Stomach (tissue), 8 donors: ENCODE measurements at regions not wholly inside any gene's neighbourhood (a gene's known extent, or its start where the extent isn't known, plus 50 kb on each side); places are given as distances from the start of the nearest gene placed in this dataset.

Experiments
- DNase-seq, 2 donors: peaks; one replicate each; pipeline versions ENCODE4 v3.0.0 to v3.0.0-alpha.2; 2013 to 2019
- H3K27ac ChIP-seq, 5 donors: fragments of 200-600 bp in 4 of 5; sonication (generic) in 4 of 5; one replicate each; pipeline ENCODE4 v1.5.1; 2013 to 2019; ENCODE audit warnings: mild to moderate bottlenecking in 1 of 5, moderate library complexity in 1 of 5
- H3K27me3 ChIP-seq, 3 donors: fragments of 200-600 bp; sonication (generic); one replicate each; pipeline ENCODE4 v1.5.1; 2017 to 2019; ENCODE audit warnings: mixed run types in 1 of 3
- H3K36me3 ChIP-seq, 4 donors: fragments of 200-600 bp; sonication (generic); 1 replicate in 3 of 4; 2 replicates in 1 of 4; pipeline ENCODE4 v1.5.1; 2016 to 2019
- H3K4me1 ChIP-seq, 4 donors: fragments of 200-600 bp; sonication (generic); one replicate each; pipeline ENCODE4 v1.5.1; 2016 to 2019
- H3K4me3 ChIP-seq, 4 donors: fragments of 200-600 bp; sonication (generic) in 3 of 4; one replicate each; pipeline ENCODE4 v1.5.1; 2016 to 2019; ENCODE audit warnings: mild to moderate bottlenecking in 1 of 4
- H3K9me3 ChIP-seq, 4 donors: fragments of 200-600 bp; sonication (generic); one replicate each; pipeline ENCODE4 v1.5.1; 2016 to 2019
- CTCF ChIP-seq, 7 experiments: fragments of 450-650 bp in 4 of 7; fragments of 200-600 bp in 3 of 7; sonication (generic) in 3 of 7; IDR thresholded peaks; one replicate each; pipeline ENCODE4 v1.5.1; 2016 to 2019; ENCODE audit warnings: antibody characterized with exemption in 7 of 7, control low read depth in 2 of 7, mild to moderate bottlenecking in 1 of 7
- EP300 ChIP-seq: sonication (generic); formaldehyde crosslinking; IDR thresholded peaks from one replicate; pipeline ENCODE4 v1.6.1; 2017; ENCODE audit warnings: antibody characterized with exemption
- POLR2A ChIP-seq, 4 donors: fragments of 450-650 bp; IDR thresholded peaks; one replicate each; pipeline ENCODE4 v1.6.1; 2016; ENCODE audit warnings: antibody characterized with exemption in 4 of 4, control low read depth in 2 of 4, mild to moderate bottlenecking in 1 of 4, moderate library complexity in 1 of 4
- POLR2AphosphoS5 ChIP-seq, 3 donors: sonication (generic); formaldehyde crosslinking; IDR thresholded peaks; one replicate each; pipeline ENCODE4 v1.6.1; 2016; ENCODE audit warnings: antibody characterized with exemption in 3 of 3
- WGBS, 5 donors: extraction: QIAGEN DNeasy Blood & Tissue Kit in 3 of 5; methylation state at CpG; one replicate each; pipeline versions ENCODE4 v1.1.5 to v1.1.7; 2013 to 2018; 5-methylcytosine and 5-hydroxymethylcytosine counted together
- intact Hi-C: fragments of 100-400 bp; cut with DNase I; formaldehyde crosslinking; loops from one replicate; pipeline ENCODE4 v1.15.1; 2023; ENCODE audit warnings: low total_unique reads
- donor health status: healthy with polysubstance abuse.
- donor health status: Bipolar disorder and iron deficiency.
- donor health status: healthy.

DNA sequence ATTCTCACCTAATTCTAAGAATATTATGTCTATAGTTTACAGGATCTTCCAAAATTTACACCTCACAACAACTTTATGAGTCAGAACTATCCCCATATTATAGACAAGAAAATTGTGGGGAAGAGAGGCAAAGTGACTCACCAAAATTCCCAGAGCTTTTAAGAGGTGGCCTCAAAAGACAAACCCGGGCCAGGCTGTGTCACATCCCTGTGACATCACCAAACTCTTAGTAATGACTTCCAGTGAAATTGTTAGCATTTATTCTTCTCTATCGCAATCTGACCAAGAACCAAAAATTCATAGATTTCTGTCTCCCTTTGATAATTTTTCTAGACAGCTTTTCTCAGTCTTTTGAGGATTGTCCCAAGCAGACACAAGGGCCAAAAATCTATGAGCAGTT is 134.3 kb downstream of the SNX19 start:
- H3K36me3 ChIP-seq: no peaks in the 10 kb centered on the region
- no peaks in the 10 kb centered on the region for H3K9me3 ChIP-seq
- DNase-seq: no peak
- peaks cover 0 to 12% (median 6%) of the 10 kb centered on the region in 4 donors for H3K4me1 ChIP-seq
- H3K27me3 ChIP-seq: no peaks in the 10 kb centered on the region
- intact Hi-C loops: no loop called here
- TF ChIP-seq POLR2AphosphoS5 (IDR thresholded peaks at IDR 0.05) (no peak), EP300 (no peak), CTCF (IDR thresholded peaks at IDR 0.05) (no peak), POLR2A (IDR thresholded peaks at IDR 0.05) (no peak)
- peak overlapping the region in 2 of 5 donors; percentile 20 to 30 for H3K27ac ChIP-seq
- no peak overlapping the region for H3K4me3 ChIP-seq
- WGBS, 5 donors: 67 to 85% (median 78%) methylated on average over 2 of the region's 2 CpGs

DNA sequence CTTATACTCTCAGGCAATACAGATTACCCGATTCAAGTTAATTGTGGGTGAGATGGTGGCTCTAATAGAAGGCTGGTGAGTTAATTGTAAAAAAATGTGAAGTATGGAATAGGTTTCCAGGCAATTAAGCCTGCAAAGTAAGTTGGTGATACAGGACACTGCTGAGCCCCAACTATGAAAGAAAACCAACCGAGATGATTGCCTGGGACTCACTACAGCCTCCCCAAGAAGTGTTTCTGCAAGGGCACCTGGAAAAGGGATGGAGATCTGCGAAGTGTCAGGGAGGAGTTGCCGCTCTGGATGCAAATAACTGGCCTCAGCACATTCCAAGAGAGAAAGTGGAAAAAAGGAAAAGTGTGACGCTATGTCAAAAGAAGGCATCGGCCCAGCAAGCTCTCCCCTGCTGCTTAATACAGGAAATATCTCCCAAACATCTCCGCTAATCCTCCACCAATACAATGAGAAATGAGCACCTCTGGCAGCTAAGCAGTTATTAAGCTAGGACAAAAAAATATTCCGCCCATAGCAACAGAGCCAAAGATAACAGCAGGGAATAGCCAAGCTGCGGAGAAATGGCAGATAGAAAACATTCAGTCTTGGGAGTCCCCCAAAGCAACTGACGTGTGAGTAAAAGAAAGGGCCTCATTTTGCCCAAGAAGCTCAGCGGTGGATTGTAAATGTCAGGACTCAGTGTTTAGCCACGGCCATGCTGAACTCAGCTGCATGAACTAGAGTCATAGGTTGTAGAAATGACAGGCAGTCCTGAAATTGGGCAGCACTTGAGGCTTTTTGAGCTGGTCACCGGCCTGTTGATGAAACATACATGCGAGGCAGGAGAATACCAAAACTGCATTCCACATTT is 133.7 kb downstream of the SNX19 start:
- TF ChIP-seq POLR2A (IDR thresholded peaks at IDR 0.05) (no peak), EP300 (no peak), POLR2AphosphoS5 (IDR thresholded peaks at IDR 0.05) (no peak), CTCF (IDR thresholded peaks at IDR 0.05) (no peak)
- Histone ChIP-seq H3K27ac (peak overlapping the region in 4 of 5 donors; percentile 20 to 33 (median 31)), H3K9me3 (no peaks in the 10 kb centered on the region), H3K36me3 (no peaks in the 10 kb centered on the region), H3K27me3 (no peaks in the 10 kb centered on the region), H3K4me3 (no peak overlapping the region), H3K4me1 (peaks cover 0 to 18% (median 6%) of the 10 kb centered on the region in 4 donors)
- WGBS, 5 donors: 56 to 76% (median 66%) methylated on average over 14 of the region's 14 CpGs
- intact Hi-C loops: no loop called here
- peak in 1 of 2 donors; percentile 75 for DNase-seq

DNA sequence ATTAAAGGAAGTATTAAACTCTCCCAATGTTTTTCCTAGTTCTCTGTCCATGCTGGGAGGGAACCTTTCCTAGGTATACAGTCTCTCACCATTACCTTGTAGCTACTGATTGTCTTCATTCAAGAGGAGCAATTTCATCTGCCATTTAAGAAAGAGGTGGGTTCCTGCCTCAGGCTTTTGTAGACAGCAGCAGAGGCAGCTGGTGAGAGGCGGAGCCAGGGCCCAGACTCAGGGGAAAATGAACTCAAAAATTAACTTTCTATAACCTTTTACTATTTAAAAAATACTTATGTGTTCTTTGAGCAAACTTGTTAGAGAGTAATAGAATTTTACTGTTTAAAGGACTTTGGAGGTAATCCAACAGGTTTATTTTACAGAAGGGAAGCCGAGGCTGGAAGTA is 133.0 kb downstream of the SNX19 start:
- Histone ChIP-seq H3K4me1 (peaks cover 0 to 18% (median 6%) of the 10 kb centered on the region in 4 donors), H3K9me3 (no peaks in the 10 kb centered on the region), H3K27me3 (no peaks in the 10 kb centered on the region), H3K27ac (peak overlapping the region in 4 of 5 donors; percentile 20 to 33 (median 31)), H3K36me3 (no peaks in the 10 kb centered on the region), H3K4me3 (no peak overlapping the region)
- TF ChIP-seq CTCF (IDR thresholded peaks at IDR 0.05) (no peak), EP300 (no peak), POLR2A (IDR thresholded peaks at IDR 0.05) (no peak), POLR2AphosphoS5 (IDR thresholded peaks at IDR 0.05) (no peak)
- DNase-seq: no peak
- intact Hi-C loops: no loop called here
- 91 to 97% (median 93%) methylated on average over 2 of the region's 2 CpGs for WGBS, 5 donors

GRCh38 chr11:130785380-130786116 is 130.7 kb downstream of the SNX19 start:
- DNase-seq: peak in 1 of 2 donors; percentile 76
- Histone ChIP-seq H3K4me3 (no peak overlapping the region), H3K27ac (no peak overlapping the region), H3K36me3 (no peaks in the 10 kb centered on the region), H3K4me1 (peaks cover 0 to 18% (median 6%) of the 10 kb centered on the region in 4 donors), H3K27me3 (no peaks in the 10 kb centered on the region), H3K9me3 (peaks cover 0 to 4% (median 0%) of the 10 kb centered on the region in 4 donors)
- intact Hi-C loops: no loop called here
- TF ChIP-seq POLR2AphosphoS5 (IDR thresholded peaks at IDR 0.05) (no peak), POLR2A (IDR thresholded peaks at IDR 0.05) (no peak), EP300 (no peak), CTCF (IDR thresholded peaks at IDR 0.05) (no peak)
- 87 to 93% (median 90%) methylated on average over 4 of the region's 4 CpGs for WGBS, 5 donors
